HEK293T (cell line): ENCODE measurements at regions not wholly inside any gene's neighbourhood (a gene's known extent, or its start where the extent isn't known, plus 50 kb on each side); places are given as distances from the start of the nearest gene placed in this dataset.

Experiments used
- BHLHE40 ChIP-seq: fragments of 450-650 bp; IDR thresholded peaks from 2 replicates; pipeline ENCODE4 v1.6.1; 2016; ENCODE audit warnings: mild to moderate bottlenecking, moderate library complexity, borderline replicate concordance
- CTBP1 ChIP-seq: fragments of 450-650 bp; IDR thresholded peaks from 2 replicates; pipeline ENCODE4 v1.6.1; 2016; ENCODE audit warnings: borderline replicate concordance
- ELF4 ChIP-seq: fragments of 450-650 bp; IDR thresholded peaks from 2 replicates; pipeline ENCODE4 v1.6.1; 2017; ENCODE audit warnings: antibody characterized with exemption
- FOXA1 ChIP-seq: fragments of 450-650 bp; IDR thresholded peaks from 2 replicates; pipeline ENCODE4 v1.6.1; 2016; ENCODE audit warnings: mild to moderate bottlenecking
- HDGF ChIP-seq: fragments of 450-650 bp; IDR thresholded peaks from 2 replicates; pipeline ENCODE4 v1.6.1; 2017; ENCODE audit warnings: antibody characterized with exemption, borderline replicate concordance
- LEF1 ChIP-seq: fragments of 450-650 bp; IDR thresholded peaks from 2 replicates; pipeline ENCODE4 v1.6.1; 2017; ENCODE audit warnings: mild to moderate bottlenecking, borderline replicate concordance
- NFRKB ChIP-seq: fragments of 450-650 bp; IDR thresholded peaks from 2 replicates; pipeline ENCODE4 v1.6.1; 2016; ENCODE audit warnings: mild to moderate bottlenecking, moderate library complexity
- SP1 ChIP-seq: fragments of 450-650 bp; IDR thresholded peaks from 2 replicates; pipeline ENCODE4 v1.6.1; 2017
- SUZ12 ChIP-seq: fragments of 450-650 bp; IDR thresholded peaks from 2 replicates; pipeline ENCODE4 v1.6.1; 2016; ENCODE audit warnings: mild to moderate bottlenecking
- ZNF384 ChIP-seq: fragments of 450-650 bp; IDR thresholded peaks from 2 replicates; pipeline ENCODE4 v1.6.1; 2016

- no peak for TF ChIP-seq CTBP1
- no peak for TF ChIP-seq HDGF
- TF ChIP-seq ELF4: no peak
- TF ChIP-seq NFRKB: no peak
- TF ChIP-seq BHLHE40: no peak
- no peak for TF ChIP-seq ZNF384
- no peak for TF ChIP-seq SUZ12
- TF ChIP-seq LEF1: no peak
- no peak for TF ChIP-seq SP1
- no peak for TF ChIP-seq FOXA1
These were observed 90.6 kb upstream of the HAND1 start for GRCh38 chr5:154568589-154568988.
